HEK293 (cell line): ENCODE measurements at regions not wholly inside any gene's neighbourhood (a gene's known extent, or its start where the extent isn't known, plus 50 kb on each side); places are given as distances from the start of the nearest gene placed in this dataset.

Experiments used
- KLF16 ChIP-seq: fragments of 450-650 bp; formaldehyde crosslinking; IDR thresholded peaks from 2 replicates; pipeline ENCODE4 v1.5.1; 2017; ENCODE audit warnings: missing biosample characterization, missing genetic modification characterization
- PRDM10 ChIP-seq: fragments of 450-650 bp; formaldehyde crosslinking; IDR thresholded peaks from 2 replicates; pipeline ENCODE4 v1.5.1; 2016; ENCODE audit warnings: missing biosample characterization, missing genetic modification characterization
- SETDB1 ChIP-seq: IDR thresholded peaks from one replicate; pipeline ENCODE4 v1.6.1; 2017; ENCODE audit warnings: mild to moderate bottlenecking, low read length, moderate library complexity, mixed read lengths; ENCODE audit not compliant: insufficient read length
- ZNF24 ChIP-seq: fragments of 450-650 bp; formaldehyde crosslinking; IDR thresholded peaks from 2 replicates; pipeline ENCODE4 v1.5.1; 2016; ENCODE audit warnings: missing biosample characterization, missing genetic modification characterization
- ZNF362 ChIP-seq: fragments of 450-650 bp; formaldehyde crosslinking; IDR thresholded peaks from 2 replicates; pipeline ENCODE4 v1.5.1; 2016; ENCODE audit warnings: missing biosample characterization, missing genetic modification characterization
- ZNF768 ChIP-seq: fragments of 450-650 bp; formaldehyde crosslinking; IDR thresholded peaks from 2 replicates; pipeline ENCODE4 v1.5.1; 2018; ENCODE audit warnings: missing biosample characterization, mild to moderate bottlenecking, missing genetic modification characterization
- TF ChIP-seq, protein P1 (sequence below): fragments of 450-650 bp; formaldehyde crosslinking; IDR thresholded peaks from 2 replicates; pipeline ENCODE4 v1.5.1; 2016; ENCODE audit warnings: missing biosample characterization, missing genetic modification characterization

- TF ChIP-seq KLF16 (tag by site-specific recombination) (no peak), ZNF768 (tag by site-specific recombination) (no peak), SETDB1 (peak; percentile 70), ZNF24 (tag by site-specific recombination) (no peak), ZNF362 (tag by site-specific recombination) (no peak), PRDM10 (no peak)
- TF ChIP-seq, protein P1, sequence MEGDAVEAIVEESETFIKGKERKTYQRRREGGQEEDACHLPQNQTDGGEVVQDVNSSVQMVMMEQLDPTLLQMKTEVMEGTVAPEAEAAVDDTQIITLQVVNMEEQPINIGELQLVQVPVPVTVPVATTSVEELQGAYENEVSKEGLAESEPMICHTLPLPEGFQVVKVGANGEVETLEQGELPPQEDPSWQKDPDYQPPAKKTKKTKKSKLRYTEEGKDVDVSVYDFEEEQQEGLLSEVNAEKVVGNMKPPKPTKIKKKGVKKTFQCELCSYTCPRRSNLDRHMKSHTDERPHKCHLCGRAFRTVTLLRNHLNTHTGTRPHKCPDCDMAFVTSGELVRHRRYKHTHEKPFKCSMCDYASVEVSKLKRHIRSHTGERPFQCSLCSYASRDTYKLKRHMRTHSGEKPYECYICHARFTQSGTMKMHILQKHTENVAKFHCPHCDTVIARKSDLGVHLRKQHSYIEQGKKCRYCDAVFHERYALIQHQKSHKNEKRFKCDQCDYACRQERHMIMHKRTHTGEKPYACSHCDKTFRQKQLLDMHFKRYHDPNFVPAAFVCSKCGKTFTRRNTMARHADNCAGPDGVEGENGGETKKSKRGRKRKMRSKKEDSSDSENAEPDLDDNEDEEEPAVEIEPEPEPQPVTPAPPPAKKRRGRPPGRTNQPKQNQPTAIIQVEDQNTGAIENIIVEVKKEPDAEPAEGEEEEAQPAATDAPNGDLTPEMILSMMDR (tag by site-specific recombination) = no peak
These were observed 470.4 kb downstream of the TRHDE start for GRCh38 chr12:72742568-72742967.
